ENCODE measurements at regions not wholly inside any gene's neighbourhood (a gene's known extent, or its start where the extent isn't known, plus 50 kb on each side); places are given as distances from the start of the nearest gene placed in this dataset.

DNA sequence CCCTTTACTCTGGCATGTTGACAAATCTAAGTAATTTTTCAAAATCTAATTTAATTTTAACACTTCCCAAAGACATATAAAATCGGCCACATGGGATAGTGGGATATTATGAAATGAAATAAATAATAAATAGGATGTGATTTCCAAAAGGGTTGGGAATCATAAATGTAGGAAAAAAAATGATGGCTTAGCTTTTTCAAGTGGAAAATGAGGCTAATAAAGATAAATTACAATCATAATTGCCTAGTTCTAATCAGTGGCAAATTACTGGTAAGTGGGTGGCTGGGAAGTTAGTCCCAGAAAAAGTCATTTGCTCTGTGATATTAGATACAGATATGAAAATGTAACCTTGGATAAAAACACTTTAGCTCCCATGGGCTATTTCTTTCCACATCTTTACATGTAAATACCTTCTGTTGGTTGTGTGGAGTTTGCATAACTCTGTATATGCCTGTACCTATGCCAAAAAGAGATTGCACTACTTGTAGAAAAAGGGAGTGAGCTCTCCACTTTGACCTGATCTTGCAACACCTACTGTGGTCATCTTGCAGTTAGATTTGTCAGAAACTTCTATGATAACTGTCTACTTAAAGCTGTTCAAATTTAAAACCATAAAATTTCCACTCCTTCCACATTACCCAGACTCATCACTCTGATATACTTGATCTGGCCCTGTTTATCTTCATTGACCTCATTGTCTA is 284.6 kb upstream of the KAZN start:
- Histone ChIP-seq H3K9ac (ENCODE audit: control insufficient read depth, extremely low read depth, insufficient read depth, low read length) (no peak overlapping the region), H3K4me3 (ENCODE audit: control insufficient read depth in 2 of 3, extremely low read depth in 1 of 3, insufficient read depth in 2 of 3, low read depth in 1 of 3, low read length in 3 of 3) (no peak overlapping the region), H3K79me2 (ENCODE audit: control insufficient read depth, insufficient read depth, low read length) (no peaks in the 10 kb centered on the region), H3K4me2 (ENCODE audit: control insufficient read depth, extremely low read depth, insufficient read depth, low read depth, low read length) (no peak overlapping the region), H3K36me3 (ENCODE audit: control insufficient read depth in 2 of 2, extremely low read depth in 1 of 2, insufficient read depth in 2 of 2, low read length in 2 of 2) (no peaks in the 10 kb centered on the region), H4K20me1 (ENCODE audit: control insufficient read depth, extremely low read depth, insufficient read depth, low read length) (no peaks in the 10 kb centered on the region), H2AFZ (ENCODE audit: control insufficient read depth, low read length) (no peak overlapping the region), H3K27ac (ENCODE audit: control insufficient read depth, insufficient read depth, low read length) (no peak overlapping the region), H3K4me1 (ENCODE audit: control insufficient read depth, extremely low read depth, insufficient read depth, low read length) (no peaks in the 10 kb centered on the region), H3K9me3 (ENCODE audit: control insufficient read depth, low read depth, low read length) (no peaks in the 10 kb centered on the region), H3K9me1 (ENCODE audit: control insufficient read depth, extremely low read depth, insufficient read depth, low read length) (no peaks in the 10 kb centered on the region), H3K27me3 (ENCODE audit: control insufficient read depth, extremely low read depth, insufficient read depth, low read length) (no peaks in the 10 kb centered on the region)
- dilution Hi-C loops (cut with MboI; ENCODE audit: extremely low pct_ligation_motif_present, low sequenced_read_pairs): no loop called here
- TF ChIP-seq, protein P1, sequence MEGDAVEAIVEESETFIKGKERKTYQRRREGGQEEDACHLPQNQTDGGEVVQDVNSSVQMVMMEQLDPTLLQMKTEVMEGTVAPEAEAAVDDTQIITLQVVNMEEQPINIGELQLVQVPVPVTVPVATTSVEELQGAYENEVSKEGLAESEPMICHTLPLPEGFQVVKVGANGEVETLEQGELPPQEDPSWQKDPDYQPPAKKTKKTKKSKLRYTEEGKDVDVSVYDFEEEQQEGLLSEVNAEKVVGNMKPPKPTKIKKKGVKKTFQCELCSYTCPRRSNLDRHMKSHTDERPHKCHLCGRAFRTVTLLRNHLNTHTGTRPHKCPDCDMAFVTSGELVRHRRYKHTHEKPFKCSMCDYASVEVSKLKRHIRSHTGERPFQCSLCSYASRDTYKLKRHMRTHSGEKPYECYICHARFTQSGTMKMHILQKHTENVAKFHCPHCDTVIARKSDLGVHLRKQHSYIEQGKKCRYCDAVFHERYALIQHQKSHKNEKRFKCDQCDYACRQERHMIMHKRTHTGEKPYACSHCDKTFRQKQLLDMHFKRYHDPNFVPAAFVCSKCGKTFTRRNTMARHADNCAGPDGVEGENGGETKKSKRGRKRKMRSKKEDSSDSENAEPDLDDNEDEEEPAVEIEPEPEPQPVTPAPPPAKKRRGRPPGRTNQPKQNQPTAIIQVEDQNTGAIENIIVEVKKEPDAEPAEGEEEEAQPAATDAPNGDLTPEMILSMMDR (optimal IDR thresholded peaks at IDR 0.05 in 1 of 3, IDR thresholded peaks at IDR 0.05 in 1 of 3, conservative IDR thresholded peaks at IDR 0.05 in 1 of 3; ENCODE audit: extremely low read depth in 1 of 3, insufficient read depth in 2 of 3, low read length in 3 of 3): no peak
- TF ChIP-seq EZH2 (IDR thresholded peaks at IDR 0.05; ENCODE audit: low read length): no peak
- DNase-seq (ENCODE audit: low read depth, low spot score) (no peak), FAIRE-seq (no peak)

DNA sequence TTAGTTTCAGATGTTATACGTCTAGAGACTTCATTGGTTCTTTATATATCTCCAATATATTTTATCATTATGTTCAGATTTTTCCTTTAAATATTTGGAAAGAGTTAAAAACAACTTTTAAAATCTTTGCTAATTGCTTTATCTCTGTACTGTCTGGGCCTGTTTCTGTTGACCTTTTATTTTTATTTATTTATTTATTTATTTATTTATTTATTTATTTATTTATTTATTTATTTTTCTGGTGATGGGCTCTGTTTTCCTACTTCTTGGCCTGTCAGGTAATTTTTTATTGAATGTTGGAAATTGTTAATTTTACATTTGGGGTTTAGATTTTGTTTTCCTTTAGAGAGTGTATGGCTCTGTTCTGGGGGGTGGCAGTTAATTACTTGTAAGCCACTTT is 279.7 kb upstream of the KAZN start:
- no peak for DNase-seq (ENCODE audit: low read depth, low spot score)

More for the DNA sequence above, 279.7 kb upstream of the KAZN start:
- Histone ChIP-seq H3K27me3 (ENCODE audit: control insufficient read depth, extremely low read depth, insufficient read depth, low read length) (no peaks in the 10 kb centered on the region), H3K9ac (ENCODE audit: control insufficient read depth, extremely low read depth, insufficient read depth, low read length) (no peak overlapping the region), H3K9me3 (ENCODE audit: control insufficient read depth, low read depth, low read length) (no peaks in the 10 kb centered on the region), H2AFZ (ENCODE audit: control insufficient read depth, low read length) (no peak overlapping the region), H3K4me2 (ENCODE audit: control insufficient read depth, extremely low read depth, insufficient read depth, low read depth, low read length) (no peak overlapping the region), H3K79me2 (ENCODE audit: control insufficient read depth, insufficient read depth, low read length) (no peaks in the 10 kb centered on the region), H3K9me1 (ENCODE audit: control insufficient read depth, extremely low read depth, insufficient read depth, low read length) (no peaks in the 10 kb centered on the region), H3K4me1 (ENCODE audit: control insufficient read depth, extremely low read depth, insufficient read depth, low read length) (peaks cover 9% of the 10 kb centered on the region), H4K20me1 (ENCODE audit: control insufficient read depth, extremely low read depth, insufficient read depth, low read length) (no peaks in the 10 kb centered on the region), H3K4me3 (ENCODE audit: control insufficient read depth in 2 of 3, extremely low read depth in 1 of 3, insufficient read depth in 2 of 3, low read depth in 1 of 3, low read length in 3 of 3) (no peak overlapping the region), H3K36me3 (ENCODE audit: control insufficient read depth in 2 of 2, extremely low read depth in 1 of 2, insufficient read depth in 2 of 2, low read length in 2 of 2) (no peaks in the 10 kb centered on the region), H3K27ac (ENCODE audit: control insufficient read depth, insufficient read depth, low read length) (no peak overlapping the region)
- dilution Hi-C loops (cut with MboI; ENCODE audit: extremely low pct_ligation_motif_present, low sequenced_read_pairs): no loop called here
- TF ChIP-seq, protein P1 (optimal IDR thresholded peaks at IDR 0.05 in 1 of 3, IDR thresholded peaks at IDR 0.05 in 1 of 3, conservative IDR thresholded peaks at IDR 0.05 in 1 of 3; ENCODE audit: extremely low read depth in 1 of 3, insufficient read depth in 2 of 3, low read length in 3 of 3): no peak
- TF ChIP-seq EZH2 (IDR thresholded peaks at IDR 0.05; ENCODE audit: low read length): no peak
- no peak for FAIRE-seq
